Caco-2 (cell line): ENCODE measurements at regions not wholly inside any gene's neighbourhood (a gene's known extent, or its start where the extent isn't known, plus 50 kb on each side); places are given as distances from the start of the nearest gene placed in this dataset.

Source experiments
- BruUV-seq: library from RNA; stranded (reverse); fragments of 400-500 nt; replicated peaks from 2 replicates; lab custom pipeline; 2021; lab: Mats Ljungman, UMichigan
- CTCF ChIA-PET: fragments of 300-600 bp; sonication (Branson Sonifier 250); formaldehyde crosslinking; loops from one replicate; lab custom pipeline; 2022; ENCODE audit warnings: antibody characterized with exemption; lab: Charles Lee
- POLR2A ChIA-PET: fragments of 300-600 bp; sonication (Branson Sonifier 250); formaldehyde crosslinking; loops from one replicate; lab custom pipeline; 2022; ENCODE audit warnings: antibody characterized with exemption; lab: Charles Lee
- DNase-seq, 2 experiments: peaks; one replicate each; pipeline versions ENCODE4 v3.0.0 to v3.0.0-alpha.2; 2020 to 2022
- H3K27me3 ChIP-seq: replicated peaks from 2 replicates; pipeline ENCODE4 v1.6.0; 2011; ENCODE audit warnings: low read length; ENCODE audit not compliant: control insufficient read depth, insufficient read depth
- H3K36me3 ChIP-seq: 2 replicates; pipeline ENCODE4 v1.5.1; 2011; ENCODE audit warnings: low read length; ENCODE audit not compliant: control insufficient read depth, insufficient read depth
- H3K4me1 ChIP-seq: fragments of 250-450 bp; sonication (Bioruptor Pico); 2 replicates; pipeline ENCODE4 v1.5.1; 2020; ENCODE audit warnings: mild to moderate bottlenecking
- H3K4me3 ChIP-seq: 2 replicates; pipeline ENCODE4 v1.5.1; 2011; ENCODE audit warnings: low read depth, mild to moderate bottlenecking, control low read depth, low read length
- H3K9me3 ChIP-seq: fragments of 250-450 bp; sonication (Bioruptor Pico); 2 replicates; pipeline ENCODE4 v1.5.1; 2020; ENCODE audit warnings: mild to moderate bottlenecking, moderate library complexity
- H3K27ac Mint-ChIP-seq: one replicate; pipeline ENCODE4 v1.8.0; 2022; ENCODE audit warnings: mixed read lengths; ENCODE audit not compliant: unreplicated experiment
- H3K27me3 Mint-ChIP-seq: one replicate; pipeline ENCODE4 v1.8.0; 2022; ENCODE audit warnings: mixed read lengths; ENCODE audit not compliant: insufficient read depth, unreplicated experiment
- H3K36me3 Mint-ChIP-seq: one replicate; pipeline ENCODE4 v1.8.0; 2022; ENCODE audit warnings: mild to moderate bottlenecking, mixed read lengths; ENCODE audit not compliant: insufficient read depth, unreplicated experiment
- H3K4me1 Mint-ChIP-seq: one replicate; pipeline ENCODE4 v1.8.0; 2022; ENCODE audit warnings: low read depth, mixed read lengths; ENCODE audit not compliant: unreplicated experiment
- H3K4me3 Mint-ChIP-seq: one replicate; pipeline ENCODE4 v1.8.0; 2022; ENCODE audit warnings: mild to moderate bottlenecking, moderate library complexity, mixed read lengths; ENCODE audit not compliant: unreplicated experiment
- H3K9me3 Mint-ChIP-seq: one replicate; pipeline ENCODE4 v1.8.0; 2022; ENCODE audit warnings: mixed read lengths; ENCODE audit not compliant: unreplicated experiment
- CTCF ChIP-seq, 2 experiments: fragments of 200-600 bp in 1 of 2; IDR thresholded peaks; 1 replicate in 1 of 2; 2 replicates in 1 of 2; pipeline versions ENCODE4 v1.5.1 to v1.8.0; 2011 to 2022; ENCODE audit warnings: antibody characterized with exemption in 1 of 2, control low read depth in 1 of 2, inconsistent platforms in 1 of 2, low read depth in 1 of 2, low read length in 1 of 2, mild to moderate bottlenecking in 1 of 2, moderate library complexity in 1 of 2; ENCODE audit not compliant: insufficient read depth in 1 of 2, severe bottlenecking in 1 of 2, unreplicated experiment in 1 of 2
- intact Hi-C: fragments of 100-400 bp; cut with micrococcal nuclease; formaldehyde crosslinking; loops from one replicate; pipeline ENCODE4 v1.10.0; 2022; ENCODE audit not compliant: unreplicated experiment

- no peaks in the 10 kb centered on the region for H3K4me1 Mint-ChIP-seq
- H3K27ac Mint-ChIP-seq: no peak overlapping the region
- DNase-seq: no peak
- no peaks in the 10 kb centered on the region for H3K4me1 ChIP-seq
- ChIA-PET CTCF (no interaction called here), POLR2A (no interaction called here)
- no peaks in the 10 kb centered on the region for H3K9me3 Mint-ChIP-seq
- intact Hi-C loops: no loop called here
- TF ChIP-seq CTCF (IDR thresholded peaks at IDR 0.05; ENCODE audit: insufficient read depth in 1 of 2, low read depth in 1 of 2, low read length in 1 of 2, severe bottlenecking in 1 of 2, unreplicated experiment in 1 of 2): no peak
- H3K9me3 ChIP-seq: no peaks in the 10 kb centered on the region
- H3K36me3 ChIP-seq: no peaks in the 10 kb centered on the region
- BruUV-seq: no TSS peak
- H3K27me3 ChIP-seq: no peaks in the 10 kb centered on the region
- no peak overlapping the region for H3K4me3 ChIP-seq
- no peaks in the 10 kb centered on the region for H3K27me3 Mint-ChIP-seq
- H3K4me3 Mint-ChIP-seq: no peak overlapping the region
- no peaks in the 10 kb centered on the region for H3K36me3 Mint-ChIP-seq
These were observed 224.1 kb upstream of the FGF16 start for GRCh38 chrX:77223046-77223445.

- no peak overlapping the region for H3K27ac Mint-ChIP-seq
- ChIA-PET POLR2A (no interaction called here), CTCF (no interaction called here)
- no peak for TF ChIP-seq CTCF (IDR thresholded peaks at IDR 0.05; ENCODE audit: insufficient read depth in 1 of 2, low read depth in 1 of 2, low read length in 1 of 2, severe bottlenecking in 1 of 2, unreplicated experiment in 1 of 2)
- H3K4me1 Mint-ChIP-seq: no peaks in the 10 kb centered on the region
- H3K4me3 Mint-ChIP-seq: no peak overlapping the region
- no TSS peak for BruUV-seq
- Histone ChIP-seq H3K27me3 (no peaks in the 10 kb centered on the region), H3K9me3 (no peaks in the 10 kb centered on the region), H3K36me3 (no peaks in the 10 kb centered on the region), H3K4me1 (no peaks in the 10 kb centered on the region), H3K4me3 (no peak overlapping the region)
- intact Hi-C loops: no loop called here
- DNase-seq: no peak
- H3K36me3 Mint-ChIP-seq: no peaks in the 10 kb centered on the region
- H3K27me3 Mint-ChIP-seq: no peaks in the 10 kb centered on the region
- H3K9me3 Mint-ChIP-seq: peaks cover 12% of the 10 kb centered on the region
These were observed 182.7 kb upstream of the FGF16 start for GRCh38 chrX:77264490-77264889.

GRCh38 chrX:77275392-77275791 is 171.8 kb upstream of the FGF16 start:
- ChIA-PET CTCF (no interaction called here), POLR2A (no interaction called here)
- Histone ChIP-seq H3K4me3 (no peak overlapping the region), H3K4me1 (no peaks in the 10 kb centered on the region), H3K27me3 (no peaks in the 10 kb centered on the region), H3K9me3 (no peaks in the 10 kb centered on the region), H3K36me3 (no peaks in the 10 kb centered on the region)
- peaks cover 12% of the 10 kb centered on the region for H3K9me3 Mint-ChIP-seq
- H3K27ac Mint-ChIP-seq: no peak overlapping the region
- no TSS peak for BruUV-seq
- no peaks in the 10 kb centered on the region for H3K4me1 Mint-ChIP-seq
- H3K27me3 Mint-ChIP-seq: no peaks in the 10 kb centered on the region
- H3K36me3 Mint-ChIP-seq: no peaks in the 10 kb centered on the region
- TF ChIP-seq CTCF (IDR thresholded peaks at IDR 0.05; ENCODE audit: insufficient read depth in 1 of 2, low read depth in 1 of 2, low read length in 1 of 2, severe bottlenecking in 1 of 2, unreplicated experiment in 1 of 2): no peak
- no peak for DNase-seq
- intact Hi-C loops: no loop called here
- H3K4me3 Mint-ChIP-seq: no peak overlapping the region
